Lung (tissue), 11 donors: ENCODE measurements at regions not wholly inside any gene's neighbourhood (a gene's known extent, or its start where the extent isn't known, plus 50 kb on each side); places are given as distances from the start of the nearest gene placed in this dataset.
A peak's percentile ranks its signal among the peaks of the same experiment; 100 is the strongest.

ENCODE experiments used
- ATAC-seq: fragments of 200-7000 bp; cut with Tn5 transposase; one replicate; pipeline ENCODE4 v1.9.1; 2020; ENCODE audit warnings: moderate number of reproducible peaks; ENCODE audit not compliant: insufficient read depth, low FRiP score
- DNase-seq, 3 donors: peaks; one replicate each; pipeline ENCODE4 v3.0.0-alpha.2; 2013 to 2017
- H3K27ac ChIP-seq, 2 donors: one replicate each; pipeline ENCODE4 v1.5.1; 2013; ENCODE audit warnings: mild to moderate bottlenecking in 2 of 2, moderate library complexity in 2 of 2, control low read depth in 1 of 2, inconsistent platforms in 1 of 2, low read depth in 1 of 2, low read length in 1 of 2
- H3K27me3 ChIP-seq, 3 donors: one replicate each; pipeline ENCODE4 v1.5.1; 2013; ENCODE audit warnings: low read length in 2 of 3; ENCODE audit not compliant: control insufficient read depth in 3 of 3, insufficient read depth in 3 of 3
- H3K36me3 ChIP-seq, 4 donors: one replicate each; pipeline ENCODE4 v1.5.1; 2013; ENCODE audit warnings: low read length in 4 of 4, mild to moderate bottlenecking in 1 of 4, moderate library complexity in 1 of 4; ENCODE audit not compliant: control insufficient read depth in 4 of 4, insufficient read depth in 4 of 4
- H3K4me1 ChIP-seq, 5 donors: one replicate each; pipeline ENCODE4 v1.5.1; 2013; ENCODE audit warnings: low read length in 5 of 5, mild to moderate bottlenecking in 2 of 5, moderate library complexity in 1 of 5; ENCODE audit not compliant: control insufficient read depth in 5 of 5, insufficient read depth in 5 of 5
- H3K4me3 ChIP-seq: one replicate; pipeline ENCODE4 v1.5.1; 2013; ENCODE audit warnings: mild to moderate bottlenecking, control low read depth, moderate library complexity
- H3K9ac ChIP-seq, 2 donors: one replicate each; pipeline ENCODE4 v1.5.1; 2013; ENCODE audit warnings: low read length in 2 of 2, control low read depth in 1 of 2; ENCODE audit not compliant: insufficient read depth in 1 of 2
- H3K9me3 ChIP-seq, 4 donors: one replicate each; pipeline ENCODE4 v1.5.1; 2013; ENCODE audit warnings: low read length in 3 of 4, mild to moderate bottlenecking in 1 of 4, moderate library complexity in 1 of 4; ENCODE audit not compliant: control insufficient read depth in 4 of 4, insufficient read depth in 3 of 4
- CTCF ChIP-seq: IDR thresholded peaks from 2 replicates; pipeline ENCODE4 v1.5.1; 2012; ENCODE audit warnings: mild to moderate bottlenecking; ENCODE audit errors: control extremely low read depth, extremely low read depth
- WGBS, 2 donors: extraction: QIAGEN DNeasy Blood & Tissue Kit; methylation state at CpG; one replicate each; pipeline ENCODE4 v1.1.7; 2013; 5-methylcytosine and 5-hydroxymethylcytosine counted together
- donor health status: control.
- donor health status: control.
- donor health status: Bipolar disorder and iron deficiency.
- donor health status: healthy.
- donor health status: DM: yes; HTN: yes; CAD: no.

GRCh38 chr5:56321236-56321881 is 88.2 kb upstream of the ANKRD55 start:
- TF ChIP-seq CTCF = no peak
- Histone ChIP-seq H3K9me3 (no peaks in the 10 kb centered on the region), H3K27ac (no peak overlapping the region), H3K4me1 (peaks cover 0 to 16% (median 0%) of the 10 kb centered on the region in 5 donors), H3K27me3 (no peaks in the 10 kb centered on the region), H3K4me3 (no peak overlapping the region), H3K9ac (no peak overlapping the region), H3K36me3 (no peaks in the 10 kb centered on the region)
- DNase-seq (no peak), ATAC-seq (no peak)
- WGBS, 2 donors = 93 to 98% methylated on average over 10 of the region's 10 CpGs

GRCh38 chr5:56320686-56321085 is 87.6 kb upstream of the ANKRD55 start:
- WGBS, 2 donors = 96 to 99% methylated on average over 3 of the region's 3 CpGs
- no peak overlapping the region for H3K27ac ChIP-seq
- H3K9me3 ChIP-seq = no peaks in the 10 kb centered on the region
- TF ChIP-seq CTCF = no peak
- H3K27me3 ChIP-seq = no peaks in the 10 kb centered on the region
- H3K9ac ChIP-seq = no peak overlapping the region
- peaks cover 0 to 16% (median 0%) of the 10 kb centered on the region in 5 donors for H3K4me1 ChIP-seq
- no peaks in the 10 kb centered on the region for H3K36me3 ChIP-seq
- ATAC-seq (no peak), DNase-seq (no peak)
- no peak overlapping the region for H3K4me3 ChIP-seq

GRCh38 chr5:56319526-56320181 is 86.5 kb upstream of the ANKRD55 start:
- Histone ChIP-seq H3K36me3 (no peaks in the 10 kb centered on the region), H3K9ac (peak overlapping the region in 1 of 2 donors; percentile 78), H3K4me3 (no peak overlapping the region), H3K27ac (peak overlapping the region; percentile 17 to 51), H3K4me1 (peaks cover 0 to 16% (median 0%) of the 10 kb centered on the region in 5 donors), H3K9me3 (no peaks in the 10 kb centered on the region), H3K27me3 (no peaks in the 10 kb centered on the region)
- peak; percentile 37 for ATAC-seq
- WGBS, 2 donors = 68% methylated on average over 19 of the region's 19 CpGs
- TF ChIP-seq CTCF = no peak
- DNase-seq = peak; percentile 77 to 92 (median 84)
